A549 (cell line): ENCODE measurements at regions not wholly inside any gene's neighbourhood (a gene's known extent, or its start where the extent isn't known, plus 50 kb on each side); places are given as distances from the start of the nearest gene placed in this dataset.

ENCODE experiments used
- ATAC-seq, 2 experiments: fragments of 200-7000 bp in 1 of 2; fragments of >200 bp in 1 of 2; cut with Nextera tagmentation in 1 of 2; cut with Tn5 transposase in 1 of 2; 3 replicates each; pipeline versions ENCODE4 v1.8.0 to v1.9.1; 2018 to 2020; ENCODE audit warnings: mild to moderate bottlenecking in 1 of 2, moderate library complexity in 1 of 2
- CTCF ChIA-PET: fragments of 300-600 bp; sonication (Branson Sonifier 250); formaldehyde crosslinking; extraction: SDS; loops from one replicate; lab custom pipeline; 2021; ENCODE audit warnings: antibody characterized with exemption, inconsistent platforms; lab: Yijun Ruan, JAX
- POLR2A ChIA-PET: fragments of 350-600 bp; formaldehyde crosslinking; extraction: SDS; loops from one replicate; lab custom pipeline; 2021; ENCODE audit warnings: antibody characterized with exemption, inconsistent platforms; lab: Yijun Ruan, JAX
- DNase-seq, 2 experiments: peaks; one replicate each; pipeline versions ENCODE4 v3.0.0 to v3.0.0-alpha.2; 2011 to 2016; ENCODE audit warnings: low read depth in 1 of 2, low spot score in 1 of 2
- FAIRE-seq: peaks from 2 replicates; lab custom pipeline; 2011; peaks lifted over from hg19 to GRCh38; lab: Jason Lieb, UNC
- H3K27ac ChIP-seq, 2 experiments: fragments of >200 bp; sonication (Bioruptor Twin); formaldehyde crosslinking; 3 replicates each; pipeline ENCODE4 v1.5.1; 2016 to 2017
- H3K4me1 ChIP-seq: fragments of >200 bp; sonication (Bioruptor Twin); formaldehyde crosslinking; 3 replicates; pipeline ENCODE4 v1.6.1; 2016
- H3K4me2 ChIP-seq: fragments of >200 bp; sonication (Bioruptor Twin); formaldehyde crosslinking; 3 replicates; pipeline ENCODE4 v1.6.1; 2016
- H3K4me3 ChIP-seq: fragments of >200 bp; sonication (Bioruptor Twin); formaldehyde crosslinking; 3 replicates; pipeline ENCODE4 v1.5.1; 2016
- H3K9me3 ChIP-seq: fragments of >200 bp; sonication (Bioruptor Twin); formaldehyde crosslinking; 3 replicates; pipeline ENCODE4 v1.6.1; 2016
- CBX2 ChIP-seq: fragments of 200-600 bp; sonication (generic); IDR thresholded peaks from 2 replicates; pipeline ENCODE4 v1.6.1; 2016; ENCODE audit warnings: low read depth, mild to moderate bottlenecking, borderline replicate concordance
- CHD4 ChIP-seq: fragments of 200-600 bp; sonication (generic); IDR thresholded peaks from 2 replicates; pipeline ENCODE4 v1.6.1; 2016; ENCODE audit warnings: antibody characterized with exemption, mild to moderate bottlenecking, borderline replicate concordance
- EHF ChIP-seq: fragments of 250-450 bp; sonication (Bioruptor Pico); IDR thresholded peaks from 2 replicates; pipeline ENCODE4 v1.5.0; 2020; ENCODE audit warnings: mild to moderate bottlenecking
- EHMT2 ChIP-seq: fragments of 200-600 bp; sonication (generic); IDR thresholded peaks from 2 replicates; pipeline ENCODE4 v1.6.1; 2016; ENCODE audit warnings: antibody characterized with exemption, low read depth, mild to moderate bottlenecking, moderate library complexity
- FOSB ChIP-seq: fragments of 250-450 bp; sonication (Bioruptor Pico); IDR thresholded peaks from 2 replicates; pipeline ENCODE4 v1.5.0; 2020; ENCODE audit warnings: mild to moderate bottlenecking, moderate library complexity
- FOXS1 ChIP-seq: fragments of 250-450 bp; sonication (Bioruptor Pico); IDR thresholded peaks from 2 replicates; pipeline ENCODE4 v1.5.0; 2020; ENCODE audit warnings: mild to moderate bottlenecking, moderate library complexity
- HDAC2 ChIP-seq: fragments of 200-600 bp; sonication (generic); IDR thresholded peaks from 2 replicates; pipeline ENCODE4 v1.6.1; 2016
- HOXB13 ChIP-seq: fragments of 250-450 bp; sonication (Bioruptor Pico); IDR thresholded peaks from 2 replicates; pipeline ENCODE4 v1.5.0; 2020; ENCODE audit warnings: low read depth, mild to moderate bottlenecking, moderate library complexity
- HOXB5 ChIP-seq: fragments of 250-450 bp; sonication (Bioruptor Pico); IDR thresholded peaks from 2 replicates; pipeline ENCODE4 v1.5.0; 2020; ENCODE audit warnings: mild to moderate bottlenecking, moderate library complexity
- JUN ChIP-seq, 2 experiments: fragments of >200 bp; sonication (Bioruptor Twin); formaldehyde crosslinking; IDR thresholded peaks; 2 replicates in 1 of 2; 3 replicates in 1 of 2; pipeline ENCODE4 v1.6.1; 2016 to 2017
- JUNB ChIP-seq: fragments of >200 bp; sonication (Bioruptor Twin); formaldehyde crosslinking; IDR thresholded peaks from 2 replicates; pipeline ENCODE4 v1.6.1; 2016
- KDM1A ChIP-seq: fragments of 200-600 bp; sonication (generic); IDR thresholded peaks from 2 replicates; pipeline ENCODE4 v1.6.1; 2016; ENCODE audit warnings: low read depth, mild to moderate bottlenecking
- KDM5A ChIP-seq: fragments of 200-600 bp; sonication (generic); IDR thresholded peaks from 2 replicates; pipeline ENCODE4 v1.6.1; 2016; ENCODE audit warnings: antibody characterized with exemption, mild to moderate bottlenecking
- MAFK ChIP-seq: fragments of 450-650 bp; IDR thresholded peaks from 2 replicates; pipeline ENCODE4 v1.6.1; 2014; ENCODE audit not compliant: partially characterized antibody
- MAZ ChIP-seq: fragments of 150-350 bp; IDR thresholded peaks from 2 replicates; pipeline ENCODE4 v1.6.1; 2014; ENCODE audit warnings: antibody characterized with exemption, low read depth, low read length, borderline replicate concordance
- MYC ChIP-seq: IDR thresholded peaks from 2 replicates; pipeline ENCODE4 v1.6.1; 2012; ENCODE audit warnings: mild to moderate bottlenecking, inconsistent platforms, low read length, improper control_type of control experiment, borderline replicate concordance
- PHF8 ChIP-seq: fragments of 200-600 bp; sonication (generic); IDR thresholded peaks from 2 replicates; pipeline ENCODE4 v1.6.1; 2016; ENCODE audit warnings: low read depth, mild to moderate bottlenecking, antibody characterized with exemption, moderate library complexity, borderline replicate concordance
- POLR2A ChIP-seq: IDR thresholded peaks from 2 replicates; pipeline ENCODE4 v1.6.1; 2012; ENCODE audit warnings: mild to moderate bottlenecking, low read length
- RAD21 ChIP-seq, 2 experiments: fragments of >200 bp in 1 of 2; sonication (Bioruptor Twin) in 1 of 2; formaldehyde crosslinking in 1 of 2; IDR thresholded peaks in 1 of 2; conservative IDR thresholded peaks in 1 of 2; 2 replicates in 1 of 2; 3 replicates in 1 of 2; pipeline ENCODE4 v1.6.1; 2012 to 2018; ENCODE audit warnings: inconsistent platforms in 1 of 2
- RCOR1 ChIP-seq: fragments of 150-350 bp; IDR thresholded peaks from 2 replicates; pipeline ENCODE4 v1.6.1; 2014; ENCODE audit warnings: antibody characterized with exemption, low read length, low read depth
- SMC3 ChIP-seq: fragments of >200 bp; sonication (Bioruptor Twin); formaldehyde crosslinking; IDR thresholded peaks from 3 replicates; pipeline ENCODE4 v1.6.1; 2018; ENCODE audit warnings: inconsistent platforms
- TFCP2L1 ChIP-seq: fragments of 250-450 bp; sonication (Bioruptor Pico); IDR thresholded peaks from 2 replicates; pipeline ENCODE4 v1.5.0; 2021; ENCODE audit warnings: mild to moderate bottlenecking
- ZC3H11A ChIP-seq: fragments of 450-650 bp; IDR thresholded peaks from 2 replicates; pipeline ENCODE4 v1.6.1; 2014; ENCODE audit warnings: antibody characterized with exemption, mild to moderate bottlenecking
- ZNF302 ChIP-seq: fragments of 250-450 bp; sonication (Bioruptor Pico); IDR thresholded peaks from 2 replicates; pipeline ENCODE4 v1.9.0; 2021; ENCODE audit warnings: inconsistent platforms, mild to moderate bottlenecking, moderate library complexity
- WGBS: methylation state at CpG from one replicate; pipeline ENCODE4 v1.1.6; 2017; ENCODE audit errors: missing lambda C conversion rate; 5-methylcytosine and 5-hydroxymethylcytosine counted together
- TF ChIP-seq, protein P1 (sequence below): IDR thresholded peaks from 2 replicates; pipeline ENCODE4 v1.6.1; 2012; ENCODE audit warnings: low read depth, borderline replicate concordance
- TF ChIP-seq, protein P2 (sequence below): fragments of >200 bp; sonication (Bioruptor Twin); formaldehyde crosslinking; IDR thresholded peaks from 3 replicates; pipeline ENCODE4 v1.6.1; 2016

DNA sequence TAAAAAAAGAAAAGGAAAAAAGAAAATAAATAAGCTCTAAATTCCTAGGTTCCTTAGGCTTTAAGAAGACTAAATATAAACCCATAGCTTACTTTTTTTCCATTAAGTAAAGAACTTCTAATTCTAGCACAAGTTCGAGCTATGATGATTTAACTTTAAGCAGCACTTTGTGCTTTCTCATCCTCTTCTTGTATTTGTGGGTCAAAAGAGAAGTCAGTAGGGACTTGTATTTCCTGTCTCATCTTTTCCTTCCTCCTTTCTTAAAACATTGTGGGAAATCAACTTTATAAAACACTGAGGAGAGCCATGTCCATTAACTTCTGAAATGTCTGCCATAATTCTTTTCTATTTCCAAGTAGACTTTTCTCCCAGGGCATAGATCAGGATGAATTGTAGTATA, 637.7 kb upstream of the CITED2 start:
- ChIA-PET CTCF (no interaction called here), POLR2A (no interaction called here)
- Histone ChIP-seq H3K4me1 (no peaks in the 10 kb centered on the region), H3K4me2 (no peak overlapping the region), H3K9me3 (no peaks in the 10 kb centered on the region), H3K4me3 (no peak overlapping the region), H3K27ac (no peak overlapping the region)
- FAIRE-seq (no peak), ATAC-seq (no peak), DNase-seq (no peak)
- TF ChIP-seq JUN (IDR thresholded peaks at IDR 0.05) = no peak
- WGBS = 64% methylated on average over 1 of the region's 1 CpG

DNA sequence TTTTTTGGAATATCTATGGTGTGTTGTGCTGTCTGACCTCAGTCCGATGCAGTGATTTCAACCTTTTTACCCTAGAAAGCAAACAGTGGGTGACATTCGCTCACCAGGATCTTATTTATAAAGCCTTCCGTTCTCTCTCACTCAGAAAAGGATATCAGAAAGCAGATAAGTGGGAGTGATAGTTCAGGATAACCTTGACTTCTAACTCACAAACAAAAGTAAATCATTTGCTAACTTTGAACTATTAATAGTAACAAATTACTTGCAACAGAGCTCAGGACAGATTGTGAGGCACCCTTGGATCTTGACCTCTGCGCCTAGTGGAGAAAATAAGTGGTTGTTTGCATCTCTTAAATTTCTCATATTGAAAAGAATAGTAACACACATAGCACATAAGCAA, 637.1 kb upstream of the CITED2 start:
- H3K9me3 ChIP-seq = no peaks in the 10 kb centered on the region
- H3K4me1 ChIP-seq = no peaks in the 10 kb centered on the region
- FAIRE-seq (no peak), DNase-seq (no peak), ATAC-seq (no peak)
- TF ChIP-seq PHF8 (no peak), POLR2A (no peak), JUN (IDR thresholded peaks at IDR 0.05) (no peak), MYC (no peak), HOXB5 (no peak), HDAC2 (no peak), EHMT2 (no peak), MAFK (no peak), TFCP2L1 (CRISPR knock-in tag) (no peak), RCOR1 (no peak), SMC3 (no peak), FOSB (no peak), CHD4 (no peak), MAZ (no peak), KDM5A (no peak), RAD21 (conservative IDR thresholded peaks at IDR 0.05 in 1 of 2, IDR thresholded peaks at IDR 0.05 in 1 of 2) (no peak), EHF (CRISPR knock-in tag) (no peak)
- TF ChIP-seq, protein P1, sequence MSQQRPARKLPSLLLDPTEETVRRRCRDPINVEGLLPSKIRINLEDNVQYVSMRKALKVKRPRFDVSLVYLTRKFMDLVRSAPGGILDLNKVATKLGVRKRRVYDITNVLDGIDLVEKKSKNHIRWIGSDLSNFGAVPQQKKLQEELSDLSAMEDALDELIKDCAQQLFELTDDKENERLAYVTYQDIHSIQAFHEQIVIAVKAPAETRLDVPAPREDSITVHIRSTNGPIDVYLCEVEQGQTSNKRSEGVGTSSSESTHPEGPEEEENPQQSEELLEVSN = no peak
- H3K27ac ChIP-seq = no peak overlapping the region
- ChIA-PET CTCF (interaction anchor here (0.6 kb wide), 1 partner anchor 974 kb away, joined by 3 read pairs; no protein-coding TSS in a partner anchor), POLR2A (no interaction called here)
- H3K4me3 ChIP-seq = no peak overlapping the region
- WGBS = 73% methylated on average over 4 of the region's 4 CpGs
- H3K4me2 ChIP-seq = no peak overlapping the region

DNA sequence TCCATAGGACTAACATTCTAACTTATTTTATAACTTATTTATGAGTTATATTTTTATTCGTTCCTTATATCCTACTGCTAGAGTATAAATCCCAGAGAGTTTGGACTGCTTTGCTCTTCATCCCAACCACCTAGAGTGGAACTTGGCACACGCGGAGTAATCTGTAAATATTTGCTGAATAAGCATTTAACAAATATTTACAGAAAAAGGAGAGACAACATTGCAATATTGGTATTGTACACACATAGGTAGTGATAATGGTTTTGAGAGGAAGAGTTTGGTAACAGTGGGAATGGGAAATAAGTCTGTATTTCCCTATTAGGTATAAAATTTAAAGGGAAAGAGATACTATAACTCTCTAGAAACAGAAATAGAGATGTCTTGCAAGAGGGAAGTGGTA, 634.8 kb upstream of the CITED2 start:
- ATAC-seq = no peak
- 62% methylated on average over 3 of the region's 3 CpGs for WGBS

DNA sequence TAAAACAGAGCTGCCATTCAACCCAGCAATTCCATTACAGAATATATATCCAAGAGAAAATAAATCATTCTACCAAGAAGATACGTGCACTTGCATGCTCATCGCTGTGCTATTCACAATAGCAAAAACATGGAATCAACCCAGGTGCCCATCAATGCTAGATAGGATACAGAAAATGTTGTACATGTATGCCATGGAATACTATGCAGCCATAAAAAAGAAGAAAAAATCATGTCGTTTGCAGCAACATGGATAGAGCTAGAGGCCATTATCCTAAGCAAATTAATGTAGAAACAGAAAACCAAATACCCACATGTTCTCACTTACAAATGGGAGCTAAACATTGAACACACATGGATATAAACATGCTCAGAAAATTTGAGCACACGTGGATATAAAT, 633.1 kb upstream of the CITED2 start:
- no peak for TF ChIP-seq JUNB
- TF ChIP-seq, protein P2, sequence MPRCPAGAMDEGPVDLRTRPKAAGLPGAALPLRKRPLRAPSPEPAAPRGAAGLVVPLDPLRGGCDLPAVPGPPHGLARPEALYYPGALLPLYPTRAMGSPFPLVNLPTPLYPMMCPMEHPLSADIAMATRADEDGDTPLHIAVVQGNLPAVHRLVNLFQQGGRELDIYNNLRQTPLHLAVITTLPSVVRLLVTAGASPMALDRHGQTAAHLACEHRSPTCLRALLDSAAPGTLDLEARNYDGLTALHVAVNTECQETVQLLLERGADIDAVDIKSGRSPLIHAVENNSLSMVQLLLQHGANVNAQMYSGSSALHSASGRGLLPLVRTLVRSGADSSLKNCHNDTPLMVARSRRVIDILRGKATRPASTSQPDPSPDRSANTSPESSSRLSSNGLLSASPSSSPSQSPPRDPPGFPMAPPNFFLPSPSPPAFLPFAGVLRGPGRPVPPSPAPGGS = no peak
- no peak for TF ChIP-seq KDM1A
- no peak for TF ChIP-seq MAZ
- no peak for TF ChIP-seq CBX2
- TF ChIP-seq SMC3 = no peak
- TF ChIP-seq HOXB13 (CRISPR knock-in tag) = no peak
- TF ChIP-seq FOXS1 = no peak
- TF ChIP-seq HOXB5 = no peak
- TF ChIP-seq ZC3H11A = no peak
- TF ChIP-seq ZNF302 (CRISPR knock-in tag) = no peak
- TF ChIP-seq MYC = no peak
- no peak for TF ChIP-seq JUN (IDR thresholded peaks at IDR 0.05)
- H3K4me2 ChIP-seq = no peak overlapping the region
- no peaks in the 10 kb centered on the region for H3K9me3 ChIP-seq
- no peak for FAIRE-seq
- no peaks in the 10 kb centered on the region for H3K4me1 ChIP-seq
- 74% methylated on average over 4 of the region's 4 CpGs for WGBS
- CTCF ChIA-PET = no interaction called here
- no peak overlapping the region for H3K4me3 ChIP-seq
- no peak overlapping the region for H3K27ac ChIP-seq
- no peak for DNase-seq
- POLR2A ChIA-PET = no interaction called here
- no peak for ATAC-seq

More for the DNA sequence above, 634.8 kb upstream of the CITED2 start:
- FAIRE-seq (no peak), DNase-seq (no peak)
- Histone ChIP-seq H3K4me2 (no peak overlapping the region), H3K4me3 (no peak overlapping the region), H3K9me3 (no peaks in the 10 kb centered on the region), H3K4me1 (no peaks in the 10 kb centered on the region)
- peak; percentile 91 for TF ChIP-seq MAFK
- no peak for TF ChIP-seq CHD4
- TF ChIP-seq, all 56 proteins: peak for 1
- CTCF ChIA-PET = no interaction called here
- no peak overlapping the region for H3K27ac ChIP-seq
- POLR2A ChIA-PET = no interaction called here
